WTC11 (cell line): ENCODE measurements at regions not wholly inside any gene's neighbourhood (a gene's known extent, or its start where the extent isn't known, plus 50 kb on each side); places are given as distances from the start of the nearest gene placed in this dataset.

Source experiments
- ATAC-seq: fragments of 200-7000 bp; cut with Tn5 transposase; 2 replicates; pipeline ENCODE4 v1.10.0; 2021; ENCODE audit warnings: mild to moderate bottlenecking, moderate library complexity
- CTCF ChIA-PET: fragments of 300-600 bp; sonication (Branson Sonifier 250); formaldehyde crosslinking; loops from one replicate; lab custom pipeline; 2021; ENCODE audit warnings: antibody characterized with exemption; lab: Charles Lee
- POLR2A ChIA-PET: fragments of 350-600 bp; sonication (Branson Sonifier 250); formaldehyde crosslinking; loops from one replicate; lab custom pipeline; 2021; ENCODE audit warnings: antibody characterized with exemption; lab: Charles Lee
- DNase-seq: peaks from one replicate; pipeline ENCODE4 v3.0.0; 2021; ENCODE audit warnings: low spot score
- H3K27ac Mint-ChIP-seq: 2 replicates; pipeline ENCODE4 v1.8.0; 2021; ENCODE audit warnings: mixed read lengths
- H3K27me3 Mint-ChIP-seq: 2 replicates; pipeline ENCODE4 v1.8.0; 2021; ENCODE audit warnings: low read depth, mild to moderate bottlenecking, moderate library complexity, mixed read lengths
- H3K36me3 Mint-ChIP-seq: 2 replicates; pipeline ENCODE4 v1.8.0; 2021; ENCODE audit warnings: mixed read lengths
- H3K4me1 Mint-ChIP-seq: 2 replicates; pipeline ENCODE4 v1.8.0; 2022; ENCODE audit warnings: mixed read lengths
- H3K4me3 Mint-ChIP-seq: 2 replicates; pipeline ENCODE4 v1.8.0; 2021; ENCODE audit warnings: mild to moderate bottlenecking, moderate library complexity, mixed read lengths
- H3K9me3 Mint-ChIP-seq: 2 replicates; pipeline ENCODE4 v1.8.0; 2021; ENCODE audit warnings: mixed read lengths
- ATF1 ChIP-seq: sonication (generic); formaldehyde crosslinking; IDR thresholded peaks from 2 replicates; pipeline ENCODE4 v1.8.1; 2023; ENCODE audit warnings: mild to moderate bottlenecking, moderate library complexity, missing genetic modification reagents
- JUN ChIP-seq: sonication (generic); formaldehyde crosslinking; IDR thresholded peaks from 2 replicates; pipeline ENCODE4 v1.8.0; 2023; ENCODE audit warnings: mild to moderate bottlenecking, missing genetic modification reagents
- PRRX2 ChIP-seq: fragments of 250-450 bp; sonication (Bioruptor Pico); IDR thresholded peaks from 2 replicates; pipeline ENCODE4 v1.8.0; 2021; ENCODE audit warnings: mild to moderate bottlenecking
- TEAD1 ChIP-seq: sonication (generic); formaldehyde crosslinking; IDR thresholded peaks from 2 replicates; pipeline ENCODE4 v1.8.0; 2022; ENCODE audit warnings: mild to moderate bottlenecking, missing genetic modification reagents
- ZNF396 ChIP-seq: fragments of 250-450 bp; sonication (Bioruptor Pico); IDR thresholded peaks from 2 replicates; pipeline ENCODE4 v1.8.0; 2021; ENCODE audit warnings: mild to moderate bottlenecking, moderate library complexity, borderline replicate concordance
- TF ChIP-seq, protein P1 (sequence below): sonication (generic); formaldehyde crosslinking; conservative IDR thresholded peaks from 2 replicates; pipeline ENCODE4 v1.8.1; 2023; ENCODE audit warnings: mild to moderate bottlenecking, low read depth, missing genetic modification reagents, moderate library complexity
- TF ChIP-seq, protein P2 (sequence below): sonication (generic); formaldehyde crosslinking; IDR thresholded peaks from 2 replicates; pipeline ENCODE4 v1.8.1; 2023; ENCODE audit warnings: mild to moderate bottlenecking, missing genetic modification reagents, moderate library complexity
- TF ChIP-seq, protein P3 (sequence below): fragments of 200-600 bp; IDR thresholded peaks from 2 replicates; pipeline ENCODE4 v1.8.0; 2022; ENCODE audit warnings: antibody characterized with exemption

DNA sequence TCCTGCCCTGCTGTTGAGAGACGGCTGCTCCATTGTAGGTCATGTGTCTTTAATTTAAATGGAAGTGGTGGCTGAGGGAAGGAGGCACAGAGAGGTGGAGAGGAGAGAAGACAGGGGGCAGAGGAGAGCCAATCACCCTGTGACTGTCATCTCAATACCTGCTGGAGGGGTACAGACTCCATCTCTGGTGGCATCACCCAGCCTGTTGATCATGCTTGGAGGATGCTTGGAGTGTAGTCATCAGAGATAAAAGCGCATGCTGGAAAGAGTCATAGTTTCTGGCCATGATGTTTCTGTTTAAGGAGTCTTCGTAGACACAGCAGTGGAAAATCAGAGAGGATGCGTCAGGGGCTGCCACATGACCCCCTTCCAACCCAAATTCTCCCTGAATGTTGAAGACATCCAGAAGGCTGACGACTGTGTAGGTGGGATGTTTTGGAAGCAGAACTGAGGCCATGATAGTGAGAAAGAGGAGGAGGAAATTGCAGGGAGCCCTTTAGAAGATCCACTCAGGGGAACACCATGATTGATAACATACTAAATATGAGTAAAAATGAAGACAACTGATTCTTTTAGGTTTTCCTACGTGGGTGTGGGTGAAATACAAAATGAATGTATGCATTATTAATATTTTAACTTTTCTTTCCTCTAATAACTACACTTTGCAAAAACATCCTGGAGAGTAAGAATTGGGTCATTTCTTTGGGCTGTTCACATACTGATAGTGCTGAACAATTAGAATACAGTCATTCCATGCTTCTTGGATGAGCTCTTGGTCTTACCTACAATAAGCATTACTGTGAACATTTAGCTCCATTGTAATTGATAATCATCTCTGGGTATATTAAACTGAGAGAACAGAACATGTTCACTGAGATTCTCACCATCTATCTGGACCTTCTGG is 210.6 kb upstream of the ATP10A start:
- peaks cover 59% of the 10 kb centered on the region for H3K9me3 Mint-ChIP-seq
- TF ChIP-seq, protein P1, sequence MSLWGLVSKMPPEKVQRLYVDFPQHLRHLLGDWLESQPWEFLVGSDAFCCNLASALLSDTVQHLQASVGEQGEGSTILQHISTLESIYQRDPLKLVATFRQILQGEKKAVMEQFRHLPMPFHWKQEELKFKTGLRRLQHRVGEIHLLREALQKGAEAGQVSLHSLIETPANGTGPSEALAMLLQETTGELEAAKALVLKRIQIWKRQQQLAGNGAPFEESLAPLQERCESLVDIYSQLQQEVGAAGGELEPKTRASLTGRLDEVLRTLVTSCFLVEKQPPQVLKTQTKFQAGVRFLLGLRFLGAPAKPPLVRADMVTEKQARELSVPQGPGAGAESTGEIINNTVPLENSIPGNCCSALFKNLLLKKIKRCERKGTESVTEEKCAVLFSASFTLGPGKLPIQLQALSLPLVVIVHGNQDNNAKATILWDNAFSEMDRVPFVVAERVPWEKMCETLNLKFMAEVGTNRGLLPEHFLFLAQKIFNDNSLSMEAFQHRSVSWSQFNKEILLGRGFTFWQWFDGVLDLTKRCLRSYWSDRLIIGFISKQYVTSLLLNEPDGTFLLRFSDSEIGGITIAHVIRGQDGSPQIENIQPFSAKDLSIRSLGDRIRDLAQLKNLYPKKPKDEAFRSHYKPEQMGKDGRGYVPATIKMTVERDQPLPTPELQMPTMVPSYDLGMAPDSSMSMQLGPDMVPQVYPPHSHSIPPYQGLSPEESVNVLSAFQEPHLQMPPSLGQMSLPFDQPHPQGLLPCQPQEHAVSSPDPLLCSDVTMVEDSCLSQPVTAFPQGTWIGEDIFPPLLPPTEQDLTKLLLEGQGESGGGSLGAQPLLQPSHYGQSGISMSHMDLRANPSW (CRISPR knock-in tag) = no peak
- TF ChIP-seq, protein P2, sequence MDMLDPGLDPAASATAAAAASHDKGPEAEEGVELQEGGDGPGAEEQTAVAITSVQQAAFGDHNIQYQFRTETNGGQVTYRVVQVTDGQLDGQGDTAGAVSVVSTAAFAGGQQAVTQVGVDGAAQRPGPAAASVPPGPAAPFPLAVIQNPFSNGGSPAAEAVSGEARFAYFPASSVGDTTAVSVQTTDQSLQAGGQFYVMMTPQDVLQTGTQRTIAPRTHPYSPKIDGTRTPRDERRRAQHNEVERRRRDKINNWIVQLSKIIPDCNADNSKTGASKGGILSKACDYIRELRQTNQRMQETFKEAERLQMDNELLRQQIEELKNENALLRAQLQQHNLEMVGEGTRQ = peak; percentile 33; the same call in 1 of the 2 replicates
- TF ChIP-seq PRRX2 (CRISPR knock-in tag) = no peak
- TF ChIP-seq, all 79 proteins: peak for 1

DNA sequence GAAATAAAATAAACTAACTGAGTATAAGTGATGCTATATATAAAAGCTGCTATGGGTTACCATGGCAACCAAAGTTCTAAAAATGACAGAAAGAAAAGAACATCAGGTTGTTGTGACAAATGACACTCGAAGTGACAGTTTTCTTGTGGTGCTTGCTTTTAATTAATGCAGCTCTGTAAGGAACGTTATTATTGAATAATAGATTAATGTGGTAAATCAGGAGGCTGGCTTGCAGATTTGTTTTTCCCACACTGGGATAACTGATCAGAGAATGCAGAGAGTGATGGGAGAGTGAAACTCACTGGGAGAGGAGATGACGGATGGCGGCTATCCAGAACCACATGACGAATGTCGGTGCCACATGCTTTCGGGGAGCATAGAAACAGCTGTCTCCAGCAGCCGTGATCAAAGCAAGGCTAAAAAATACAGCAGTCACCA is 207.0 kb upstream of the ATP10A start:
- Mint-ChIP-seq H3K4me3 (no peak overlapping the region), H3K27me3 (no peaks in the 10 kb centered on the region), H3K9me3 (peaks cover 35% of the 10 kb centered on the region), H3K36me3 (peaks cover 5% of the 10 kb centered on the region; the same call in 1 of the 2 replicates), H3K4me1 (peaks cover 11% of the 10 kb centered on the region), H3K27ac (no peak overlapping the region)
- DNase-seq (no peak), ATAC-seq (no peak)
- POLR2A ChIA-PET = no interaction called here
- CTCF ChIA-PET = interaction anchor here (1.2 to 2.8 kb wide), 2 partner anchors 26 to 794 kb away, joined by 3 to 18 read pairs; no protein-coding TSS in a partner anchor
- TF ChIP-seq ZNF396 (CRISPR knock-in tag) (no peak), JUN (CRISPR knock-in tag) (no peak)
- TF ChIP-seq, protein P3, sequence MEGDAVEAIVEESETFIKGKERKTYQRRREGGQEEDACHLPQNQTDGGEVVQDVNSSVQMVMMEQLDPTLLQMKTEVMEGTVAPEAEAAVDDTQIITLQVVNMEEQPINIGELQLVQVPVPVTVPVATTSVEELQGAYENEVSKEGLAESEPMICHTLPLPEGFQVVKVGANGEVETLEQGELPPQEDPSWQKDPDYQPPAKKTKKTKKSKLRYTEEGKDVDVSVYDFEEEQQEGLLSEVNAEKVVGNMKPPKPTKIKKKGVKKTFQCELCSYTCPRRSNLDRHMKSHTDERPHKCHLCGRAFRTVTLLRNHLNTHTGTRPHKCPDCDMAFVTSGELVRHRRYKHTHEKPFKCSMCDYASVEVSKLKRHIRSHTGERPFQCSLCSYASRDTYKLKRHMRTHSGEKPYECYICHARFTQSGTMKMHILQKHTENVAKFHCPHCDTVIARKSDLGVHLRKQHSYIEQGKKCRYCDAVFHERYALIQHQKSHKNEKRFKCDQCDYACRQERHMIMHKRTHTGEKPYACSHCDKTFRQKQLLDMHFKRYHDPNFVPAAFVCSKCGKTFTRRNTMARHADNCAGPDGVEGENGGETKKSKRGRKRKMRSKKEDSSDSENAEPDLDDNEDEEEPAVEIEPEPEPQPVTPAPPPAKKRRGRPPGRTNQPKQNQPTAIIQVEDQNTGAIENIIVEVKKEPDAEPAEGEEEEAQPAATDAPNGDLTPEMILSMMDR = no peak

More for the DNA sequence above, 210.6 kb upstream of the ATP10A start:
- Mint-ChIP-seq H3K27me3 (no peaks in the 10 kb centered on the region), H3K4me1 (no peaks in the 10 kb centered on the region), H3K27ac (no peak overlapping the region), H3K4me3 (no peak overlapping the region), H3K36me3 (peaks cover 12% of the 10 kb centered on the region; the same call in 1 of the 2 replicates)
- DNase-seq (no peak), ATAC-seq (peak; percentile 67)
- ChIA-PET POLR2A (no interaction called here), CTCF (interaction anchor here (1.9 kb wide), 1 partner anchor 22 kb away, joined by 6 read pairs; no protein-coding TSS in a partner anchor)

DNA sequence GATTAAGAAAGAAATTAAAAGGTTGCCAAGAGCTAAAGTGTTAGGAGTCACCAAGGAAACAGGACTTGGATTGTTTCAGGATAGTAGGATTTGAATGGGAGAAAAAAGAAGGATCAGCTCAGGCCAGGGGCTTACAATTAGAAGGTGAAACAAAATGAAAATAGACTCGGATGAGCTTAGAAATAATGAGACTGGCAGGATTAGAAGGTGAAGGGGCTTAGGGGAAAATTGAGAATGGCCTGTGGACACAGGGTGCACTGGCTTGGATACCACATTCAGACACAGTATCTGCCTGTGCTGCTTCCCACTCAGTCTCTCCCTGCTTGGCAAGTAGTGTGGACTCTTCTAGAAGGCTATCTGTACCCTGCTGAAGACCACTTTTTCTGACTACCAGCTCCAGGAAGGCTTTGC is 206.1 kb upstream of the ATP10A start:
- ChIA-PET POLR2A (interaction anchor here (0.5 kb wide), 1 partner anchor 364 kb away, joined by 9 read pairs; no protein-coding TSS in a partner anchor), CTCF (interaction anchor here (1.2 to 2.8 kb wide), 4 partner anchors 26 to 795 kb away, joined by 3 to 18 read pairs (median 6); no protein-coding TSS in a partner anchor)
- peaks cover 11% of the 10 kb centered on the region for H3K4me1 Mint-ChIP-seq
- H3K9me3 Mint-ChIP-seq = peaks cover 30% of the 10 kb centered on the region
- DNase-seq = no peak
- no peak overlapping the region for H3K4me3 Mint-ChIP-seq
- peaks cover 3% of the 10 kb centered on the region; the same call in 1 of the 2 replicates for H3K36me3 Mint-ChIP-seq
- no peak overlapping the region for H3K27ac Mint-ChIP-seq
- no peaks in the 10 kb centered on the region for H3K27me3 Mint-ChIP-seq
- no peak for TF ChIP-seq TEAD1
- ATAC-seq = no peak

DNA sequence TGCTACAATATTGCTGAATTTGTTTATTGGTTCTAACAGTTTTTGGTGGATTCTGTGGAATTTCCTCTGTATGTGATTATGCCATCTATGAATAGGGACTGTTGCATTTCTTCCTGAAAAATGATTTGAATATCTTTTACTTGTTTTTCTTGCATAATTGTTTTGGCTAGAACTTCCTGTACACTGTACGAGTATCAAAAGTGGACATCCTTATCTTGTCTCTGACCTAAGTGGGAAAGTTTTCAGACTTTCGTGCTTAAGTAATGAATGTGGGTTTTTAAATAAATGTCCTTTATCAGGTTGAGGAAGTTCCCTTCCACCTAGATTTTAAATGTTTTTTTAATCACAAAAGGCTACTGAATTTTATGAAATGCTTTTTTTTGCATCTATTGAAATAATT is 203.8 kb upstream of the ATP10A start:
- Mint-ChIP-seq H3K9me3 (peaks cover 8% of the 10 kb centered on the region), H3K27ac (no peak overlapping the region), H3K36me3 (peaks cover 3% of the 10 kb centered on the region; the same call in 1 of the 2 replicates), H3K4me1 (peaks cover 11% of the 10 kb centered on the region), H3K4me3 (no peak overlapping the region), H3K27me3 (no peaks in the 10 kb centered on the region)
- ChIA-PET CTCF (interaction anchor here (1.9 kb wide), 1 partner anchor 29 kb away, joined by 10 read pairs; no protein-coding TSS in a partner anchor), POLR2A (no interaction called here)
- no peak for TF ChIP-seq ATF1
- DNase-seq (no peak), ATAC-seq (no peak)
